ENCODE measurements at regions not wholly inside any gene's neighbourhood (a gene's known extent, or its start where the extent isn't known, plus 50 kb on each side); places are given as distances from the start of the nearest gene placed in this dataset.

- H3K36me3 Mint-ChIP-seq (ENCODE audit: low read depth), result no peaks in the 10 kb centered on the region
- no peak overlapping the region for H3K27ac Mint-ChIP-seq
- no peaks in the 10 kb centered on the region for H3K4me1 Mint-ChIP-seq (ENCODE audit: low read depth)
- H3K27me3 Mint-ChIP-seq, result no peaks in the 10 kb centered on the region
- no peak overlapping the region for H3K4me3 Mint-ChIP-seq
- intact Hi-C loops (cut with micrococcal nuclease), result no loop called here
- peaks cover 5% of the 10 kb centered on the region for H3K9me3 Mint-ChIP-seq
Observed at GRCh38 chr15:29319823-29320222, 50.2 kb upstream of the NSMCE3 start.
